Activated CD4-positive, CD25-positive, alpha-beta regulatory T cell (primary cell): ENCODE measurements at regions not wholly inside any gene's neighbourhood (a gene's known extent, or its start where the extent isn't known, plus 50 kb on each side); places are given as distances from the start of the nearest gene placed in this dataset.

Experiments used
- DNase-seq, 4 experiments: peaks; one replicate each; lab custom pipeline; 2025; lab: John Stamatoyannopoulos, UW

DNA sequence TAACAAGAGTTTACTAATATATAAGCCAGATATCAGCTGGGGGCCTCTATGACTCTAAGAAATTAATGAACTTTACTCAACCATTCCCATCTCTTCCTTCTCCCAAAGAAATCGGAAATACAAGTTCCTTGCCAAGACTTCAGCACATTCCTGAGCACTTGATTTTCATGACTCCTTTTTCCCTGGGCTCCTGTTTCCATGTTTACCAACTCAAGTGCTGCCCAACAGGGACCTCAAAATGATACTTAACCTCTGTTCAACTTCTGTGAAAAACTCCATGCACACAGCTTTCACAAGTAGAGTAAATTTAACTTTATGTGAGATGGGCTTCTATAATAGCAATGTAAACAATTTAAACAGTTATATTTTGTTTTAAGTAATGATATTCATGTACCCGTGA lies 315.8 kb upstream of the CDIN1 start:
- DNase-seq, result no peak

DNA sequence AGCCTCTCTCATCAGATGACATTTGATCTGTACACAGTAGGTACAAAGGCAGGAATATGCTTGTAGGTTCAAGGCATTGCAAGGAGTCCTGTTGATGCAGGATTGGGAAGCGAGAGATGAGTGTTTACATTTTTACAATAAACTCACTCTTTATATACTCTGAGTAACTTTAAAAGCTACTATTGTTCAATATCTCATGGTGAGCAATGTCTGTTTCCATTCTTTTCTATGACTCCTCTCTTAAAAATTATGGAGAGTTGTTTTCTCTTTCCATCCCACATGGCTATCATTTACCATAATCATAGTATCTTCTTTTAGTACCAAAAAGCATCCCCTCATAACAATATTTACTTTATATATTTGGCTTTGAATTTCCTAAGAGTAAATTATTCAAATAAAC lies 314.0 kb upstream of the CDIN1 start:
- DNase-seq, result no peak

GRCh38 chr15:36271048-36271447 lies 308.4 kb upstream of the CDIN1 start:
- DNase-seq, result no peak

DNA sequence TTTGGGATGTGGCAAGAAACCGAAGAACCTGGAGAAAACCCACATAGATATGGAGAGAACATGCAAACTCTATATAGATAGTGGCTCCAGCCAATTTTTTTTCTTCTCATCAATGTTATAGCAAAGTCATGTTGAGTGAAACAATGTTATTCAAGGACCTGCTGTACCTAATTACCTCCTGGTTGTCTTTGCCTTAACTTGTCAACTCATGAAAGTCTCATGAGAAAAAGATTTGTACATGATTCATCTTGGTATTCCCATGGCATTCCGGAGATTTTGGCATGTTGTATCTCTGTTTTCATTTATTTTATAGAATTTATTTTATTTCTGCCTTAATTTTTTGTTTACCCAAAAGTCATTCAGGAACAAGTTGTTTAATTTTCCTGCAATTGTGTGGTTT lies 303.8 kb upstream of the CDIN1 start:
- DNase-seq, result no peak

GRCh38 chr15:36278219-36278618 lies 301.2 kb upstream of the CDIN1 start:
- no peak for DNase-seq

DNA sequence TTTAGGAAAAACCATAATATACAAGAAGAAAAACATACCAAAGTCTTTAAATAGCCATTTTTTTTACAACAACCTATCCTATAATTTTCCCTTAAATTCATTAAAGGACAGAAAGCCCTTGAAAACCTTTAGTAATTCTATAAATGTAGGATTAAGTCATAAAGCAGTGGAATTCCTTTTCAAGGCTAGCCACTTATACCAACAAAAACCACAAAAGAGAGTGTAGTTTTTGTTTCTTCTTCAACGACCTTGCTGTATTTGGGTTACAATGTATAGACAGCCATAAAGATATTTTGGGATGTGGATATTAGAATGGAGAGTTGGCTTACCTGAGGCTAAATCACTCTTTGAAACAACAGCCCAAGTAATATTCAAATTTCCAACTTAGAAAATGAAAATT lies 296.6 kb upstream of the CDIN1 start:
- DNase-seq, result no peak

GRCh38 chr15:36284911-36285310 lies 294.5 kb upstream of the CDIN1 start:
- no peak for DNase-seq

DNA sequence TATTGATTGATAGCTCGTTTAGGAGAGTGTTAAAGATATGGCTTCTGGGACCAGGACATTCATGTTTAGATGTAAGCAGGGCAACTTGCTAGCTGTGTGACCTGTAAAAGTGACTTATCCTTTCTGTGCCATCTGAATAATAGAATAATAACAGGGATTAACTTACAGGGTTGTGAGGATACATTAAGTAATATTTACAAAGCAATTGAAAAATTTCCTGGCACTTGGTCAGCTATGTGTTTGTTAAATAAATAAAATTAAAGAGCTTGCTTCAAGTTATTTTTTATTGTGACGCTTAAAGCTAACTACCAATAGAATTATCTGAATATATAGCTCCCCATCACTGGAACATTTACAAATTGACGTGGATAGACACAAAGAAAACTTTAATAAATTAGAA lies 287.9 kb upstream of the CDIN1 start:
- DNase-seq, result no peak

GRCh38 chr15:36294359-36294758 lies 285.1 kb upstream of the CDIN1 start:
- no peak for DNase-seq

GRCh38 chr15:36301947-36302346 lies 277.5 kb upstream of the CDIN1 start:
- no peak for DNase-seq

GRCh38 chr15:36313021-36313420 lies 266.4 kb upstream of the CDIN1 start:
- no peak for DNase-seq

DNA sequence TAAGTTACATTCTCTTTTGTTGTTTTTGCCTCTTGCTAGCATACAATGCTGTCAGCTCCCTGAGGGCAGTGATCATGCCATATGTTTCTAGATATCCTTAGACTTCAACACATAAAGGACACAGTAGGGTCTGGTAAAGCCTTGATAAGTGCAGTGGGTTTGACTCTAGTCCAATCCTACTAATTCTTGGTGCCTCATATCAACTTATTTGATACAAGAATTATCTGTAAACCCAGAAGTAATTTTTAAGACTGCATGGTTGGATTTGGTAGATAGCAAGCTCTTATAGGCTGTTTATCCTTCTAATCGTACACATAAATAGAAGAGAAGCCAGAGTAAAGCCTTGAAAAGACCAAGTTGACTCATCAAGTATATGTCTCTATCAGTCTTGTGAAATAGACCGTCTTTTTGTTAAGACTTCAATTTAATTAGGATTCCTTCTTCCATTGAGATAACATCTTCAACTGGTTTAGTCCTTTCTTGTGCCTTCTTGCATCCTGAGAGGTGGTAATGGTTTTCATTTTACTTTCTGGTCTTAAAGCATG lies 265.6 kb upstream of the CDIN1 start:
- no peak for DNase-seq

DNA sequence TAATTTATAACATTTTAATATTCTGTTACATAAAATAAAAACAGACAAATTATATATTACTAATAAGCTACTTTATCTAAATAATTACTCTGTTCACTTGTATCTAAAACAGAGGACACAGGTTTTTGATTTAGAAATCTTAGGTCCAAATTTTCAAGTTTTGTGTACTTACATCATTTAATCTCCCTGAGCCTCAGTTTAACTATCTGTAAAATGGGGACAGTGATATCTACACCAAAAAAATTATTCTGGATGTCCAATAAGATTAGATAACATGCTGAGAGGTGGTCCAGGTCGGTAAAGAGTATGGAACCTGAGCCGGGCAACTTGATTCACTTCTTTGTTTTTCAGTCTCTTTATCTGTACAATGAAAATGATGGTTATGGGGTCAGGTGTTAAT lies 263.8 kb upstream of the CDIN1 start:
- no peak for DNase-seq

GRCh38 chr15:36323615-36324014 lies 255.8 kb upstream of the CDIN1 start:
- DNase-seq, result no peak

- DNase-seq, result no peak
Measured at GRCh38 chr15:36325206-36325605, 254.2 kb upstream of the CDIN1 start.

- no peak for DNase-seq
Measured at GRCh38 chr15:36329592-36329991, 249.8 kb upstream of the CDIN1 start.

GRCh38 chr15:36330598-36330997 lies 248.8 kb upstream of the CDIN1 start:
- no peak for DNase-seq

DNA sequence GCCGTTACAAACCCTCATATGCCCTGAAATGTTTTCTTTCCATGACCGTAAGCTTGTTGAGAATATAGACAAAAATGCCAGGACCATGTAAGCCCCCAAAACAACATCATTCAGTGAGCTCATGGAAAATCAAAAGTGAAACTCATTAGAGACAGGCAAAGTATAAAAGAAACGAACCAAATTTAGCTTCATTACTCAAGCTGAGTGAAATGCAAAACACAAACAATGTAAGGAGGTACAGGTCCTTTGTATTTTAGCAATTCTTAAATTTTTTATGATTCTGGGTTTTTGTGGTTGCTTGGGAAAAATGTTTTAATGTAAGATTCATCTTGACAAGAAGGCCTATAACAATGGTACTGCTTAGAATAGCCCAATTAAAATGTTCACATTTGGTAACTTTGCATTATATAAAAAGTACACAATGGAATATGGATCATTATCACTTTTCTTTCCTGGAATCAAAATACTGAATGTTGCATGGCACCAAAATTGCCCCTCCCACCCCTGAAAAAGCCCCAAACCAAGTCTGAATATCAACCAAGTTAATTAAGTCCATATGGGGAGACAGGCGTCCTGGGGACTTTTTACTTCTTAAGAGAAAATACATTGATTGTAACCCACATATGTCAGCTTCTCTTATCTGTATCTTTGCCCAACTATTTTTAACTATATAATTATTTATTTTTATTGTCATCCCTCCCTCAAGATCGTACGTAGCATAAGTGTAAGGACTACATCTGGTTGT lies 247.7 kb upstream of the CDIN1 start:
- DNase-seq, result no peak

GRCh38 chr15:36332301-36332700 lies 247.1 kb upstream of the CDIN1 start:
- no peak for DNase-seq

DNA sequence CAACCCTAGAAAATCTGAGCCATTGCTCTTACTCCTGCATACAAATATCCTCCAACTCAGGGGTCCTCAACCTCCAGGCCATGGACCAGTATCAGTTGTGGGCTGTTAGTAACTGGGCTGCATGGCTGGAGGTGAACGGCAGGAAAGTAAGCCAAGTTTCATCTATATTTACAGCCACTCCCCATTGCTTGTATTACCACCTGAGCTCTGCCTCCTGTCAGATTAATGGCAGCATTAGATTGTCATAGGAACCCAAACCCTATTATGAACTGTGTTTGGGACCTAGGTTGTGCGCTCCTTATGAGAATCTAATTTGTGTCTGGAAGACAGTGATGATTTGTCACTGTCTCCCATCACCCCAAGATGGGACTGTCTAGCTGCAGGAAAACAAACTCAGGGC lies 246.5 kb upstream of the CDIN1 start:
- no peak for DNase-seq

DNA sequence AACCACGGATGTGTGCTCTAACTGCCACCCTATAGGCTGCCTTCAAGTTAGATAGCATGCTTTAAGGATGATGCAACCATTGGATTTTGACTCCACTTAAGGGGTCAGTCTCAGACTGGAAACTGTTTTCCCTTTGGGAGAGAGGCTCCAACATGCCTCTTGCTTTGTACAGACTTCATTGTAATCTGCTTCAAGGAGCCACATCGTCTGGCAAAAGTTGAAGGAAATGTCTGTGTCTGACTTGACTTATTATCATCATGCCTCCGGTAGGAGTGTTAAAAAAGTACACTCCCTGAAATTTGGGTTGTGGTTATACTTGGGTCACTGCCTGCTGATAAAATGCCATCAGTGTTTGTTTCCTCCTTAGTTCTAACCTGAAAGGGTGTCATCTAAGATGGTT lies 245.4 kb upstream of the CDIN1 start:
- DNase-seq, result no peak

DNA sequence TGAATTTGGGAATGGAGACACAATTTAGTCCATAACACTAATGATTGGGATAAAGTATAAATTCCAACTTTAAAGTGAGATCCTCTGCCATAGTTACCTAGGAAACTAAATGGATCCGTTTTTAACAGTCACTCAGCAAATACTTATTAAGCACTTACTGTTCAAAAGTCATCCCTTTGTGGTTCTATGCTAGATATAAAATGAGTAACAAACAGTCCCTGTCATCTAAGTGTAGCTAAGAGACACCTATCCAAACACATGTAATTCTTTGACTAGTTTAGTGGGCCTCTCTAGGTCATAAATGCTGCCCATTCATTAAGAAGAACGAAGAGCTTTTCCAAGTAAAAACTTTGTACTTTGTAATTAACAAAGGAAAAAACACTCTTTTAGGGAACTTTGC lies 244.2 kb upstream of the CDIN1 start:
- DNase-seq, result no peak

DNA sequence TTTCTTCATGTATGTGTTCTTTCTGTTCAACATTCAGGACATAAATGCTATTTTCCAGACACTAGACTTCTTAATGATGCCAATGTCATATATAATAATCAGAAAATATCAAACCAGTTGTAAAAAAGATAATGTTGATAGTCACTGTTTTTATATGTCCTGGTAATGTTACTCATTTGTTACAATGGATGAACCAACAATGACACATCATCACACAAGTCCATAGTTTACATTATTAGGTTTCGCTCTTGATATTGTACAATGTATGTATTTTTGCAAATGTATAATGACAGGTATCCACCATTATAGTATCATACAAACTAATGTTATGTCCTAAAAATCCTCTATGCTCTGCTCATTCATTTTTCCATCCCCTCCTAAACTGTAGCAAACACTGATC lies 243.8 kb upstream of the CDIN1 start:
- no peak for DNase-seq

DNA sequence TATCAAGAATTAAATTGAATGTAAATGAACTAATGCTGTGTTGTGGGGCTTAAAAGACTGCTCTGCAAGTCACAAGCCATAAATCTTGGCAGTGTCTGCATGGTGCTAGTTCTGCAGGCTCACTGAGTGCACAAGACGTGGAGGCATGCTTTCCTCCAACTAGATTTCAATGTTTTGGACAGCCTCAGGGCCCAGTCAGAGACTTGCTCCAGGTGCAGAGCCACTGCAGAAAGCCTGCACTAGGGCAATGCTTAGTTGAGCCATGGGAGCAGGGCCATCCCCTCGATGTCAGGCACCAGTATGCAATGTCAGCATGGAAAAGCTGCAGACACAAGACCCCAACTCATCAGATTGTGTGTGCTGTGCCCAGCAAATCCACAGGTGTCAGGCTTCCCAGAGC lies 234.5 kb upstream of the CDIN1 start:
- DNase-seq, result no peak
